Endodermal cell (in vitro differentiated cells): ENCODE measurements at regions not wholly inside any gene's neighbourhood (a gene's known extent, or its start where the extent isn't known, plus 50 kb on each side); places are given as distances from the start of the nearest gene placed in this dataset.
A peak's percentile ranks its signal among the peaks of the same experiment; 100 is the strongest.

Experiments used
- DNase-seq: peaks from one replicate; pipeline ENCODE4 v3.0.0-alpha.2; 2017
- H3K27ac ChIP-seq: 2 replicates; pipeline ENCODE4 v1.5.1; 2013; ENCODE audit warnings: mild to moderate bottlenecking, low read depth, low read length, moderate library complexity
- H3K27me3 ChIP-seq: 2 replicates; pipeline ENCODE4 v1.6.1; 2013; ENCODE audit warnings: mild to moderate bottlenecking, low read length, moderate library complexity; ENCODE audit not compliant: insufficient read depth, control insufficient read depth, poor library complexity, severe bottlenecking
- H3K36me3 ChIP-seq: 2 replicates; pipeline ENCODE4 v1.7.0; 2013; ENCODE audit warnings: mild to moderate bottlenecking, low read length, moderate library complexity; ENCODE audit not compliant: control insufficient read depth, insufficient read depth
- H3K4me1 ChIP-seq: one replicate; pipeline ENCODE4 v1.7.0; 2013; ENCODE audit warnings: low read length; ENCODE audit not compliant: control insufficient read depth, insufficient read depth
- H3K4me3 ChIP-seq: 2 replicates; pipeline ENCODE4 v1.5.1; 2013; ENCODE audit warnings: mild to moderate bottlenecking, low read length, moderate library complexity
- H3K9ac ChIP-seq: 2 replicates; pipeline ENCODE4 v1.6.1; 2013; ENCODE audit warnings: mild to moderate bottlenecking, low read length, moderate library complexity; ENCODE audit not compliant: poor library complexity, severe bottlenecking; ENCODE audit errors: extremely low read depth
- H3K9me3 ChIP-seq: 2 replicates; pipeline ENCODE4 v1.6.1; 2013; ENCODE audit warnings: mild to moderate bottlenecking, low read length, moderate library complexity; ENCODE audit not compliant: control insufficient read depth
- H3K27ac Mint-ChIP-seq: 2 replicates; pipeline ENCODE4 v1.8.0; 2020; ENCODE audit warnings: mixed read lengths
- H3K27me3 Mint-ChIP-seq: 2 replicates; pipeline ENCODE4 v1.8.0; 2021; ENCODE audit warnings: mild to moderate bottlenecking, mixed read lengths; ENCODE audit not compliant: insufficient read depth
- H3K36me3 Mint-ChIP-seq: 2 replicates; pipeline ENCODE4 v1.8.0; 2020; ENCODE audit warnings: low read depth, mixed read lengths
- H3K4me1 Mint-ChIP-seq: 2 replicates; pipeline ENCODE4 v1.8.0; 2020; ENCODE audit warnings: mixed read lengths
- H3K4me3 Mint-ChIP-seq: 2 replicates; pipeline ENCODE4 v1.8.0; 2020; ENCODE audit warnings: mild to moderate bottlenecking, moderate library complexity, mixed read lengths
- H3K9me3 Mint-ChIP-seq: 2 replicates; pipeline ENCODE4 v1.8.0; 2020; ENCODE audit warnings: mild to moderate bottlenecking, mixed read lengths
- CTCF ChIP-seq: fragments of 200-600 bp; sonication (generic); conservative IDR thresholded peaks from 2 replicates; pipeline ENCODE4 v1.5.0; 2021; ENCODE audit warnings: antibody characterized with exemption, mild to moderate bottlenecking
- WGBS, 2 experiments: methylation state at CpG; one replicate each; pipeline versions ENCODE4 v1.1.5 to v1.1.7; 2013; ENCODE audit warnings: missing lambda C conversion rate in 2 of 2, mixed read lengths in 1 of 2; ENCODE audit not compliant: insufficient coverage in 1 of 2, insufficient read length in 1 of 2; 5-methylcytosine and 5-hydroxymethylcytosine counted together

GRCh38 chr2:116810071-116810470 is 1004.4 kb upstream of the DDX18 start:
- no peak overlapping the region for H3K9ac ChIP-seq
- no peak for TF ChIP-seq CTCF
- Mint-ChIP-seq H3K4me1 (no peaks in the 10 kb centered on the region), H3K27me3 (no peaks in the 10 kb centered on the region), H3K4me3 (no peak overlapping the region), H3K36me3 (no peaks in the 10 kb centered on the region), H3K27ac (no peak overlapping the region), H3K9me3 (peaks cover under 1% of the 10 kb centered on the region)
- WGBS, 2 experiments, result 90 to 95% methylated on average over 2 to 4 of the region's 4 CpGs
- no peaks in the 10 kb centered on the region for H3K4me1 ChIP-seq
- H3K36me3 ChIP-seq, result no peaks in the 10 kb centered on the region
- no peaks in the 10 kb centered on the region for H3K9me3 ChIP-seq
- no peak for DNase-seq
- H3K27me3 ChIP-seq, result no peaks in the 10 kb centered on the region
- no peak overlapping the region for H3K27ac ChIP-seq
- H3K4me3 ChIP-seq, result no peak overlapping the region

- no peaks in the 10 kb centered on the region for H3K36me3 Mint-ChIP-seq
- no peaks in the 10 kb centered on the region for H3K9me3 ChIP-seq
- H3K9me3 Mint-ChIP-seq, result no peaks in the 10 kb centered on the region
- no peaks in the 10 kb centered on the region for H3K36me3 ChIP-seq
- no peak overlapping the region for H3K9ac ChIP-seq
- no peak overlapping the region for H3K4me3 ChIP-seq
- H3K27ac Mint-ChIP-seq, result no peak overlapping the region
- H3K4me1 Mint-ChIP-seq, result no peaks in the 10 kb centered on the region
- no peak for TF ChIP-seq CTCF
- H3K4me1 ChIP-seq, result no peaks in the 10 kb centered on the region
- no peak overlapping the region for H3K4me3 Mint-ChIP-seq
- DNase-seq, result no peak
- H3K27ac ChIP-seq, result no peak overlapping the region
- no peaks in the 10 kb centered on the region for H3K27me3 Mint-ChIP-seq
- H3K27me3 ChIP-seq, result no peaks in the 10 kb centered on the region
- WGBS, 2 experiments, result 60% methylated on average over 1 of the region's 1 CpG; no CpG with 5 or more reads in 1 of the 2 experiments
These were observed 1003.8 kb upstream of the DDX18 start for GRCh38 chr2:116810645-116811044.

- no peak overlapping the region for H3K9ac ChIP-seq
- no peak overlapping the region for H3K4me3 Mint-ChIP-seq
- H3K4me3 ChIP-seq, result no peak overlapping the region
- no peaks in the 10 kb centered on the region for H3K9me3 ChIP-seq
- peaks cover 3% of the 10 kb centered on the region for H3K27me3 Mint-ChIP-seq
- H3K27ac Mint-ChIP-seq, result no peak overlapping the region
- no peaks in the 10 kb centered on the region for H3K36me3 ChIP-seq
- TF ChIP-seq CTCF, result peak; percentile 70
- H3K4me1 Mint-ChIP-seq, result peaks cover 7% of the 10 kb centered on the region
- no peak overlapping the region for H3K27ac ChIP-seq
- H3K4me1 ChIP-seq, result peaks cover 4% of the 10 kb centered on the region
- no peaks in the 10 kb centered on the region for H3K36me3 Mint-ChIP-seq
- no peak for DNase-seq
- H3K27me3 ChIP-seq, result no peaks in the 10 kb centered on the region
- H3K9me3 Mint-ChIP-seq, result no peaks in the 10 kb centered on the region
These were observed 995.1 kb upstream of the DDX18 start for GRCh38 chr2:116819355-116819754.
